ENCODE measurements at regions not wholly inside any gene's neighbourhood (a gene's known extent, or its start where the extent isn't known, plus 50 kb on each side); places are given as distances from the start of the nearest gene placed in this dataset.

DNA sequence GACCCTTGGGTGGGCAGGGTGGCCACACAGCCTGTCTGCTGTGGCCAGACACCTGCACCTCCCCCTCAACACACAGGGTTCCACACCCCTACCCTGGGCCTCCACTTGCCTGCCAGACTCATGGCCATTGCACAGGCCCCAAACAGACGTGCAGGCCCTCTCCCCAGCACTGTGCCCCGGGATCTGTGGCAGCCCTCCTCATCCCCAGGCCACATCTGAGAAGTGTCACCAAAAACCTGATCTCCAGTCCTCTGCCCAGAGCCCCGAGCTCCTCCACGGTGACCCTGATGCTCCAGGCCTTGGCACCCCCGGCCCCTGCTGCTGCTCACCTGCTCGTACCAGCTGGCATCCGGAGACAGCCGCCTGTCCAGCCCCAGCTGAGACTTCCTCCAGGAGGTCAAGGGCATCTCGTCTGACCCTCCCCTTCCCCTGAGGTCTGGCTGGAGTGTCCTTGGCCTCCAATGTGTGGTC is 160.1 kb downstream of the DLL1 start (continued):
- TF ChIP-seq, protein P1, sequence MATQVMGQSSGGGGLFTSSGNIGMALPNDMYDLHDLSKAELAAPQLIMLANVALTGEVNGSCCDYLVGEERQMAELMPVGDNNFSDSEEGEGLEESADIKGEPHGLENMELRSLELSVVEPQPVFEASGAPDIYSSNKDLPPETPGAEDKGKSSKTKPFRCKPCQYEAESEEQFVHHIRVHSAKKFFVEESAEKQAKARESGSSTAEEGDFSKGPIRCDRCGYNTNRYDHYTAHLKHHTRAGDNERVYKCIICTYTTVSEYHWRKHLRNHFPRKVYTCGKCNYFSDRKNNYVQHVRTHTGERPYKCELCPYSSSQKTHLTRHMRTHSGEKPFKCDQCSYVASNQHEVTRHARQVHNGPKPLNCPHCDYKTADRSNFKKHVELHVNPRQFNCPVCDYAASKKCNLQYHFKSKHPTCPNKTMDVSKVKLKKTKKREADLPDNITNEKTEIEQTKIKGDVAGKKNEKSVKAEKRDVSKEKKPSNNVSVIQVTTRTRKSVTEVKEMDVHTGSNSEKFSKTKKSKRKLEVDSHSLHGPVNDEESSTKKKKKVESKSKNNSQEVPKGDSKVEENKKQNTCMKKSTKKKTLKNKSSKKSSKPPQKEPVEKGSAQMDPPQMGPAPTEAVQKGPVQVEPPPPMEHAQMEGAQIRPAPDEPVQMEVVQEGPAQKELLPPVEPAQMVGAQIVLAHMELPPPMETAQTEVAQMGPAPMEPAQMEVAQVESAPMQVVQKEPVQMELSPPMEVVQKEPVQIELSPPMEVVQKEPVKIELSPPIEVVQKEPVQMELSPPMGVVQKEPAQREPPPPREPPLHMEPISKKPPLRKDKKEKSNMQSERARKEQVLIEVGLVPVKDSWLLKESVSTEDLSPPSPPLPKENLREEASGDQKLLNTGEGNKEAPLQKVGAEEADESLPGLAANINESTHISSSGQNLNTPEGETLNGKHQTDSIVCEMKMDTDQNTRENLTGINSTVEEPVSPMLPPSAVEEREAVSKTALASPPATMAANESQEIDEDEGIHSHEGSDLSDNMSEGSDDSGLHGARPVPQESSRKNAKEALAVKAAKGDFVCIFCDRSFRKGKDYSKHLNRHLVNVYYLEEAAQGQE (IDR thresholded peaks at IDR 0.05; ENCODE audit: unreplicated experiment) = no peak
- no peak for TF ChIP-seq EZH2 (IDR thresholded peaks at IDR 0.05; ENCODE audit: low read depth, unreplicated experiment)
- TF ChIP-seq ZNF114 (CRISPR knock-in tag; IDR thresholded peaks at IDR 0.05) = no peak
- no peak for TF ChIP-seq EZH2phosphoT487 (IDR thresholded peaks at IDR 0.05; ENCODE audit: unreplicated experiment)
- no peak for TF ChIP-seq STAT1 (IDR thresholded peaks at IDR 0.05; ENCODE audit: unreplicated experiment)
- TF ChIP-seq POLR2AphosphoS5 (IDR thresholded peaks at IDR 0.05; ENCODE audit: low read depth) = no peak
- no peak for TF ChIP-seq ZNF331 (CRISPR knock-in tag; IDR thresholded peaks at IDR 0.05; ENCODE audit: low read depth)
- TF ChIP-seq, protein P2, sequence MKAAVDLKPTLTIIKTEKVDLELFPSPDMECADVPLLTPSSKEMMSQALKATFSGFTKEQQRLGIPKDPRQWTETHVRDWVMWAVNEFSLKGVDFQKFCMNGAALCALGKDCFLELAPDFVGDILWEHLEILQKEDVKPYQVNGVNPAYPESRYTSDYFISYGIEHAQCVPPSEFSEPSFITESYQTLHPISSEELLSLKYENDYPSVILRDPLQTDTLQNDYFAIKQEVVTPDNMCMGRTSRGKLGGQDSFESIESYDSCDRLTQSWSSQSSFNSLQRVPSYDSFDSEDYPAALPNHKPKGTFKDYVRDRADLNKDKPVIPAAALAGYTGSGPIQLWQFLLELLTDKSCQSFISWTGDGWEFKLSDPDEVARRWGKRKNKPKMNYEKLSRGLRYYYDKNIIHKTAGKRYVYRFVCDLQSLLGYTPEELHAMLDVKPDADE (IDR thresholded peaks at IDR 0.05) = no peak

DNA sequence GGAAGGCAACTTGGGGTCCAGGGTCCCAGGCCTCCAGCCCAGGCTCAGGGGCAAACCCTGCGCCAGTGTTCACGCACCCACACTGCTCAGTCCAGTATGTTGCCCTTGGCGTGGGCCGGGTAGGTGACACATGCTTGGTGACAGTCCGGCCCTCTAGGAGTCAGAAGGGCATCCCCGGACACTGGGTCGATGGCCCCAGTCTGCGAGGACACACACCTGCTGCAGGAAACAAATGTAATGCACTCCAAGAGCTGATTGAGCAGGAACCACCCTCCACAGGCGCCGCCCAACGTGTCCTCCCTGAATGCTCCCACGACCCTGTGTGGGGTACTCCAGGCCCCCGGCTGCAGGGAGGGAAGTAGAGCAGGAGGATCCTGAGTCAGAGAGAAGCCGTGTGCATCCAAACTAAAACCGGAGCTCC is 160.7 kb downstream of the DLL1 start:
- Histone ChIP-seq H3K4me1 (ENCODE audit: insufficient read depth) (no peaks in the 10 kb centered on the region), H2AFZ (no peak overlapping the region), H3F3A (replicated peaks; ENCODE audit: low read depth) (no peaks in the 10 kb centered on the region), H3K27me3 (ENCODE audit: insufficient read depth) (no peaks in the 10 kb centered on the region), H3K4me2 (no peak overlapping the region), H4K20me1 (replicated peaks; ENCODE audit: insufficient read depth) (no peaks in the 10 kb centered on the region), H3K9me2 (ENCODE audit: insufficient read depth) (no peaks in the 10 kb centered on the region), H3K36me3 (ENCODE audit: insufficient read depth) (no peaks in the 10 kb centered on the region), H3K27ac (ENCODE audit: low read depth) (no peak overlapping the region), H3K79me2 (replicated peaks; ENCODE audit: insufficient read depth) (no peaks in the 10 kb centered on the region), H3K4me3 (no peak overlapping the region)
- Mint-ChIP-seq H3K27me3 (ENCODE audit: insufficient read depth, low read depth, poor library complexity) (peaks cover 6% of the 10 kb centered on the region), H3K27ac (no peak overlapping the region), H3K36me3 (ENCODE audit: low read depth) (peaks cover under 1% of the 10 kb centered on the region; the same call in 1 of the 3 replicates), H3K4me1 (peaks cover 3% of the 10 kb centered on the region; the same call in 2 of the 3 replicates), H3K9me3 (peaks cover 1% of the 10 kb centered on the region; the same call in 1 of the 3 replicates), H3K4me3 (no peak overlapping the region)
- no peak for DNase-seq (ENCODE audit: low spot score)
- ATAC-seq = no peak
- TF ChIP-seq ZNF331 (CRISPR knock-in tag; IDR thresholded peaks at IDR 0.05; ENCODE audit: low read depth) = no peak
- TF ChIP-seq ZNF114 (CRISPR knock-in tag; IDR thresholded peaks at IDR 0.05) = no peak
- no peak for TF ChIP-seq JUNB (IDR thresholded peaks at IDR 0.05; ENCODE audit: unreplicated experiment)
- TF ChIP-seq EZH2 (IDR thresholded peaks at IDR 0.05; ENCODE audit: low read depth, unreplicated experiment) = no peak
- TF ChIP-seq, protein P3, sequence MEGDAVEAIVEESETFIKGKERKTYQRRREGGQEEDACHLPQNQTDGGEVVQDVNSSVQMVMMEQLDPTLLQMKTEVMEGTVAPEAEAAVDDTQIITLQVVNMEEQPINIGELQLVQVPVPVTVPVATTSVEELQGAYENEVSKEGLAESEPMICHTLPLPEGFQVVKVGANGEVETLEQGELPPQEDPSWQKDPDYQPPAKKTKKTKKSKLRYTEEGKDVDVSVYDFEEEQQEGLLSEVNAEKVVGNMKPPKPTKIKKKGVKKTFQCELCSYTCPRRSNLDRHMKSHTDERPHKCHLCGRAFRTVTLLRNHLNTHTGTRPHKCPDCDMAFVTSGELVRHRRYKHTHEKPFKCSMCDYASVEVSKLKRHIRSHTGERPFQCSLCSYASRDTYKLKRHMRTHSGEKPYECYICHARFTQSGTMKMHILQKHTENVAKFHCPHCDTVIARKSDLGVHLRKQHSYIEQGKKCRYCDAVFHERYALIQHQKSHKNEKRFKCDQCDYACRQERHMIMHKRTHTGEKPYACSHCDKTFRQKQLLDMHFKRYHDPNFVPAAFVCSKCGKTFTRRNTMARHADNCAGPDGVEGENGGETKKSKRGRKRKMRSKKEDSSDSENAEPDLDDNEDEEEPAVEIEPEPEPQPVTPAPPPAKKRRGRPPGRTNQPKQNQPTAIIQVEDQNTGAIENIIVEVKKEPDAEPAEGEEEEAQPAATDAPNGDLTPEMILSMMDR (conservative IDR thresholded peaks at IDR 0.05; ENCODE audit: low read depth in 2 of 2) = no peak
- TF ChIP-seq EZH2phosphoT487 (IDR thresholded peaks at IDR 0.05; ENCODE audit: unreplicated experiment) = no peak
- TF ChIP-seq CREB1 (CRISPR knock-in tag; IDR thresholded peaks at IDR 0.05; ENCODE audit: low read depth) = no peak
- TF ChIP-seq, protein P4, sequence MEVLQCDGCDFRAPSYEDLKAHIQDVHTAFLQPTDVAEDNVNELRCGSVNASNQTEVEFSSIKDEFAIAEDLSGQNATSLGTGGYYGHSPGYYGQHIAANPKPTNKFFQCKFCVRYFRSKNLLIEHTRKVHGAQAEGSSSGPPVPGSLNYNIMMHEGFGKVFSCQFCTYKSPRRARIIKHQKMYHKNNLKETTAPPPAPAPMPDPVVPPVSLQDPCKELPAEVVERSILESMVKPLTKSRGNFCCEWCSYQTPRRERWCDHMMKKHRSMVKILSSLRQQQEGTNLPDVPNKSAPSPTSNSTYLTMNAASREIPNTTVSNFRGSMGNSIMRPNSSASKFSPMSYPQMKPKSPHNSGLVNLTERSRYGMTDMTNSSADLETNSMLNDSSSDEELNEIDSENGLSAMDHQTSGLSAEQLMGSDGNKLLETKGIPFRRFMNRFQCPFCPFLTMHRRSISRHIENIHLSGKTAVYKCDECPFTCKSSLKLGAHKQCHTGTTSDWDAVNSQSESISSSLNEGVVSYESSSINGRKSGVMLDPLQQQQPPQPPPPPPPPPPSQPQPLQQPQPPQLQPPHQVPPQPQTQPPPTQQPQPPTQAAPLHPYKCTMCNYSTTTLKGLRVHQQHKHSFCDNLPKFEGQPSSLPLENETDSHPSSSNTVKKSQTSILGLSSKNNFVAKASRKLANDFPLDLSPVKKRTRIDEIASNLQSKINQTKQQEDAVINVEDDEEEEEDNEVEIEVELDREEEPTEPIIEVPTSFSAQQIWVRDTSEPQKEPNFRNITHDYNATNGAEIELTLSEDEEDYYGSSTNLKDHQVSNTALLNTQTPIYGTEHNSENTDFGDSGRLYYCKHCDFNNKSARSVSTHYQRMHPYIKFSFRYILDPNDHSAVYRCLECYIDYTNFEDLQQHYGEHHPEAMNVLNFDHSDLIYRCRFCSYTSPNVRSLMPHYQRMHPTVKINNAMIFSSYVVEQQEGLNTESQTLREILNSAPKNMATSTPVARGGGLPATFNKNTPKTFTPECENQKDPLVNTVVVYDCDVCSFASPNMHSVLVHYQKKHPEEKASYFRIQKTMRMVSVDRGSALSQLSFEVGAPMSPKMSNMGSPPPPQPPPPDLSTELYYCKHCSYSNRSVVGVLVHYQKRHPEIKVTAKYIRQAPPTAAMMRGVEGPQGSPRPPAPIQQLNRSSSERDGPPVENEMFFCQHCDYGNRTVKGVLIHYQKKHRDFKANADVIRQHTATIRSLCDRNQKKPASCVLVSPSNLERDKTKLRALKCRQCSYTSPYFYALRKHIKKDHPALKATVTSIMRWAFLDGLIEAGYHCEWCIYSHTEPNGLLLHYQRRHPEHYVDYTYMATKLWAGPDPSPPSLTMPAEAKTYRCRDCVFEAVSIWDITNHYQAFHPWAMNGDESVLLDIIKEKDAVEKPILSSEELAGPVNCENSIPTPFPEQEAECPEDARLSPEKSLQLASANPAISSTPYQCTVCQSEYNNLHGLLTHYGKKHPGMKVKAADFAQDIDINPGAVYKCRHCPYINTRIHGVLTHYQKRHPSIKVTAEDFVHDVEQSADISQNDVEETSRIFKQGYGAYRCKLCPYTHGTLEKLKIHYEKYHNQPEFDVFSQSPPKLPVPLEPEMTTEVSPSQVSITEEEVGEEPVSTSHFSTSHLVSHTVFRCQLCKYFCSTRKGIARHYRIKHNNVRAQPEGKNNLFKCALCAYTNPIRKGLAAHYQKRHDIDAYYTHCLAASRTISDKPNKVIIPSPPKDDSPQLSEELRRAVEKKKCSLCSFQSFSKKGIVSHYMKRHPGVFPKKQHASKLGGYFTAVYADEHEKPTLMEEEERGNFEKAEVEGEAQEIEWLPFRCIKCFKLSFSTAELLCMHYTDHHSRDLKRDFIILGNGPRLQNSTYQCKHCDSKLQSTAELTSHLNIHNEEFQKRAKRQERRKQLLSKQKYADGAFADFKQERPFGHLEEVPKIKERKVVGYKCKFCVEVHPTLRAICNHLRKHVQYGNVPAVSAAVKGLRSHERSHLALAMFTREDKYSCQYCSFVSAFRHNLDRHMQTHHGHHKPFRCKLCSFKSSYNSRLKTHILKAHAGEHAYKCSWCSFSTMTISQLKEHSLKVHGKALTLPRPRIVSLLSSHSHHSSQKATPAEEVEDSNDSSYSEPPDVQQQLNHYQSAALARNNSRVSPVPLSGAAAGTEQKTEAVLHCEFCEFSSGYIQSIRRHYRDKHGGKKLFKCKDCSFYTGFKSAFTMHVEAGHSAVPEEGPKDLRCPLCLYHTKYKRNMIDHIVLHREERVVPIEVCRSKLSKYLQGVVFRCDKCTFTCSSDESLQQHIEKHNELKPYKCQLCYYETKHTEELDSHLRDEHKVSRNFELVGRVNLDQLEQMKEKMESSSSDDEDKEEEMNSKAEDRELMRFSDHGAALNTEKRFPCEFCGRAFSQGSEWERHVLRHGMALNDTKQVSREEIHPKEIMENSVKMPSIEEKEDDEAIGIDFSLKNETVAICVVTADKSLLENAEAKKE (CRISPR knock-in tag; IDR thresholded peaks at IDR 0.05) = no peak

Measured in GM23338 (cell line).